BE2C (cell line): ENCODE measurements at regions not wholly inside any gene's neighbourhood (a gene's known extent, or its start where the extent isn't known, plus 50 kb on each side); places are given as distances from the start of the nearest gene placed in this dataset.

Source experiments
- DNase-seq: peaks from one replicate; pipeline ENCODE4 v3.0.0-alpha.2; 2020
- H3K27me3 ChIP-seq: fragments of 250-450 bp; sonication (Bioruptor Pico); 2 replicates; pipeline ENCODE4 v1.5.1; 2020; ENCODE audit warnings: mild to moderate bottlenecking
- H3K36me3 ChIP-seq: fragments of 250-450 bp; sonication (Bioruptor Pico); 2 replicates; pipeline ENCODE4 v1.5.1; 2020; ENCODE audit warnings: mild to moderate bottlenecking
- H3K4me1 ChIP-seq: fragments of 250-450 bp; sonication (Bioruptor Pico); 2 replicates; pipeline ENCODE4 v1.5.1; 2020
- H3K4me3 ChIP-seq: 2 replicates; pipeline ENCODE4 v1.5.1; 2011; ENCODE audit warnings: low read depth, low read length
- H3K9me3 ChIP-seq: fragments of 250-450 bp; sonication (Bioruptor Pico); 2 replicates; pipeline ENCODE4 v1.5.1; 2020
- TF ChIP-seq, protein P1 (sequence below): IDR thresholded peaks from 2 replicates; pipeline ENCODE4 v1.5.1; 2012; ENCODE audit warnings: mild to moderate bottlenecking, low read depth, low read length

DNA sequence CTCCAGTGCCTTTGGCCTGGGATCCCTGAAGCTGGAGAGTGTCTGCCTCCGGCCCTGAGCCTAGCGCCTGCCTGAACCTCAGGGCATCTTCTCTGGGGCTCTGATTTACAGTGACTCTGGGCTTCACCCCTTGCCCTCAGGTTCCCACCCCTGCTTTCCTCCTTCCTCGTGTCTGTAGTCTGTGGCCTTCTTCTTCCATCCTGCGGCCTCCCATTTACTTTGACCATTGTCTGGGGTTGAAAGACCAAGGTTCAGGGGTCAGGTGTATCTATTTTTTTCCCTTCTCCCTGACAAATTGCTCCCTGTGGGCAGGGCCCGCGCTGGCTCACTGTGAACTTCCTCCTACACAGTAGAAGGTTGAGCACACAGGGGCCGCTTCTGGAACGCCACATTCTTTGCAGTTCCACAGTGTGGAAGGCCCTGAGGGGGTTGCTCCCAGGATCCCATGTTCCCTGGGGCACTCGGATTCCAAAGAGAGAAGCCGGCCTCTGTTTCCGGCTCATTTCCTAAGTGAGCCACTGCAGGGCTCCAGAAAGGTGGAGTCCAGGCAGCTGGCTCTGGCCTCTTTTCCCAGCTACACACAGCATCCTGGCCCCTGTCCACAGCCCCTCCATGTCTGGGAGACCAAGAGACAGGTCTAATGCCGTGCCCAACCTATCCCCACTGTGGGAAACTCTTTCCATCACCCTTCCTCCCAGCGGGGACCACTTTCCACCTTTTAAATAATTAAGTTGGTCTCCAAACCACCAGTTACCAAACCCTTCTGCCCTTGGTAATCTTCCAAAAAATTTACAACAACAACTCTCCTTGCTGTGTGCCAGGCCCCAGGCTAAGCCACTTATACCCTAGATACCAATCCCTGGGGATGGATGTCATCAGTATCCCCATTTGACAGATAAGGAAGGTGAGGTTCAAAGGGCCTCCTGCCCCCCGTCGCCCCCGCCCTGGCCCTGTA, 140.3 kb upstream of the IER5L start:
- no peaks in the 10 kb centered on the region for H3K36me3 ChIP-seq
- H3K4me3 ChIP-seq: no peak overlapping the region
- H3K27me3 ChIP-seq: no peaks in the 10 kb centered on the region
- TF ChIP-seq, protein P1, sequence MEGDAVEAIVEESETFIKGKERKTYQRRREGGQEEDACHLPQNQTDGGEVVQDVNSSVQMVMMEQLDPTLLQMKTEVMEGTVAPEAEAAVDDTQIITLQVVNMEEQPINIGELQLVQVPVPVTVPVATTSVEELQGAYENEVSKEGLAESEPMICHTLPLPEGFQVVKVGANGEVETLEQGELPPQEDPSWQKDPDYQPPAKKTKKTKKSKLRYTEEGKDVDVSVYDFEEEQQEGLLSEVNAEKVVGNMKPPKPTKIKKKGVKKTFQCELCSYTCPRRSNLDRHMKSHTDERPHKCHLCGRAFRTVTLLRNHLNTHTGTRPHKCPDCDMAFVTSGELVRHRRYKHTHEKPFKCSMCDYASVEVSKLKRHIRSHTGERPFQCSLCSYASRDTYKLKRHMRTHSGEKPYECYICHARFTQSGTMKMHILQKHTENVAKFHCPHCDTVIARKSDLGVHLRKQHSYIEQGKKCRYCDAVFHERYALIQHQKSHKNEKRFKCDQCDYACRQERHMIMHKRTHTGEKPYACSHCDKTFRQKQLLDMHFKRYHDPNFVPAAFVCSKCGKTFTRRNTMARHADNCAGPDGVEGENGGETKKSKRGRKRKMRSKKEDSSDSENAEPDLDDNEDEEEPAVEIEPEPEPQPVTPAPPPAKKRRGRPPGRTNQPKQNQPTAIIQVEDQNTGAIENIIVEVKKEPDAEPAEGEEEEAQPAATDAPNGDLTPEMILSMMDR: no peak
- H3K9me3 ChIP-seq: no peaks in the 10 kb centered on the region
- peaks cover 26% of the 10 kb centered on the region for H3K4me1 ChIP-seq
- DNase-seq: no peak

DNA sequence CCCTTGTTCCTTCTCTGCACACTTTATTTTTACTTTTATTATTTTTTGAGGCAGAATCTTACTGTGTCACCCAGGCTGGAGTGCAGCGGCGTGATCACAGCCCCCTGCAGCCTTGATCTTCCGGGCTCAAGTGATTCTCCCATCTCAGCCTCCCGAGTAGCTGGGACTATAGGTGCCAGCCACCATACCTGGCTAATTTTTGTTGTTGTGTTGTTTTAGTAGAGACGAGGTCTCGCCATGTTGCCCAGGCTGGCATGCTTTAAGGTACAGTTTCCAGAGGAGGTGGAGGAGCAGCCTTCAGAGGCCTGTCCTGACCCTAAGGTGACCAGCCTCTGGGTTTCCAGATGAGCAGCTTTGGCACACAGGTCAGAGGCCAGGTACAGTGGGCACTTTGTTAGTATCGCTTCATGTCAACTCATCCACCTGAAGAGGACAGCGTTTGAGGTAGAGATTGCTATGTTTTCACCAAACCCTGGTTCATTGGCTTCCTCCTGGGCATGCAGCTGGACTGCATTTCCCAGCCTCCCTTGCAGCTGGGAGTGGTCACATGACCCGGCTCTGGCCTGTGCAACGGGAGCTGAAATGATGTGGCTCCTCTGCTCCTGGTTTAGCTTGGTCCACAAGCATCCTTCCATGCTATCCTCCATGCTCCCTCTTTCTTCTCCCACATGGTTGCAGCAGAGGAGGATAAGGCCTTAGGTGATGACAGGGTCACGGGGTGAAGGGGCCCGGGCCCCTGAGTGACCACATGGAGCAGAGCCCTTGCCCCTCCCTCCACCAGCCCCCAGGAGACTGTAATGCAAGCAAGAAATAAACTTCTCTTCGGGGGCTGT, 139.3 kb upstream of the IER5L start:
- DNase-seq: peak; percentile 72
- H3K4me1 ChIP-seq: peaks cover 23% of the 10 kb centered on the region
- no peaks in the 10 kb centered on the region for H3K36me3 ChIP-seq
- H3K4me3 ChIP-seq: no peak overlapping the region
- TF ChIP-seq, protein P1: no peak
- no peaks in the 10 kb centered on the region for H3K9me3 ChIP-seq
- H3K27me3 ChIP-seq: no peaks in the 10 kb centered on the region

DNA sequence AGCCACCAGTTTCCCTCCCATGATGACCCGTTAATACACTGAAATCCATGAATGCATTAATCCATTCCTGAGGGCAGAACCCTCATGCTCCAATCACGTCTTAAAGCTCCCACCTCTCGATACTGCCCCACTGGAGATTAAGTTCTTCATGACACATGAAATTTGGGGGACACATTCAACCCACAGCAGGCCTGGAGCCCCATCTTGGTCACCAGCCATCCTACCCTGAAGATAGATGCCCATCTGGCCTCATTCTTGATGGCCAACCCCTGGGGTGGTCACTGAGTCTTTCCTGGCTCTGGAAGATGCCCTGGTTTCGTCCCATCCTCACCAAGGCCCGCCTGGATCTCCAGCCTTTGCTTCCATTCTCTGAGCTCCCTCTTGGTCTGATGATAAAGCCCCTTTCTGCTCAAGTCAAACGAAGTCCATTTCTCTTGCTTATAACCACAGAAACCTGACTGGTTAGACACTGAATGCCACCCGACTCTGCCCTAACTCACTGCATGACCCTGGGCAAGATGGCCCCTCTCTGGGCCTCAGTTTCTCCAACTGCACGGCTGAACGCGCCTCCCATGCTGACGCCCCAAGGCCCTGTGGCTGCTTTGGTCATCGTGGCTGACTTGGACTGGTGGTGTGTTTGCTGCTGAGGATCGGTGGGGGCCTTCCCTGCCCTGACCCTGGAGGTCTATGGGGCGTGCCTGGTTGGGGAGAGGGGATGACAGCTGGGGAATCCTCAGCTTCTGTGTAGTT, 138.4 kb upstream of the IER5L start:
- TF ChIP-seq, protein P1: no peak

DNA sequence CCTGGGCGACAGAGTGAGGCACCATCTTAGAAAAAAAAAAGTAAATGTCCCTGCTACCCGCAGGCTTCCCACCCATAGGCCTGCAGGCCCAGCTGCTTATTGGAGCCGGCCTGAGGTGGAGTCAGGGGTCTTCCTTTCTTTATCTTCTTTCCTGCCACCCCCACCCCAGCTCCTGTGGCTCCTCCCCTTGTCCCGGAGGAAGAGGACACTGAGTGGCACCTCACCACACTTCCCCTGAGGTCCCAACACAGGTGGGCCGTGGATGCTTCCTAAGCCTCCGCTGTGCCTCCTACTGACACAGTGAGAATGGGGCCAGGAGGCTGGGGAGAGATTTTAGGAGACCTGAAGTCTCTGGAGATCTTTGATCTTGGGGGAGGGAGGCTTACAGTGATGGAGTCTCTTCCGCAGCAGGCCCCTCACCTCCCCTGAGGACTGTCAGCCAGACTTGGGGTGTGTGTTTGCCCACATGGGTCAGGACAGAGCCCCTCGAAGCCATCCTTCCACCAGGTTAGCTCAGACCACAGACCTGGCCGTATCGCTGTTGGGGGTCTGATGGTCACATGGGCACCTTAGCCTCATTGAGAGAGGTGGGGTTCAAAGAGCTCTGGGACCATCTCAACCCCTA, 135.4 kb upstream of the IER5L start:
- Histone ChIP-seq H3K4me3 (no peak overlapping the region), H3K36me3 (no peaks in the 10 kb centered on the region), H3K4me1 (no peaks in the 10 kb centered on the region), H3K27me3 (no peaks in the 10 kb centered on the region), H3K9me3 (no peaks in the 10 kb centered on the region)
- DNase-seq: no peak
- TF ChIP-seq, protein P1: no peak

More for the DNA sequence above, 138.4 kb upstream of the IER5L start:
- DNase-seq: no peak
- Histone ChIP-seq H3K9me3 (no peaks in the 10 kb centered on the region), H3K27me3 (no peaks in the 10 kb centered on the region), H3K4me3 (no peak overlapping the region), H3K4me1 (peaks cover 19% of the 10 kb centered on the region), H3K36me3 (no peaks in the 10 kb centered on the region)

DNA sequence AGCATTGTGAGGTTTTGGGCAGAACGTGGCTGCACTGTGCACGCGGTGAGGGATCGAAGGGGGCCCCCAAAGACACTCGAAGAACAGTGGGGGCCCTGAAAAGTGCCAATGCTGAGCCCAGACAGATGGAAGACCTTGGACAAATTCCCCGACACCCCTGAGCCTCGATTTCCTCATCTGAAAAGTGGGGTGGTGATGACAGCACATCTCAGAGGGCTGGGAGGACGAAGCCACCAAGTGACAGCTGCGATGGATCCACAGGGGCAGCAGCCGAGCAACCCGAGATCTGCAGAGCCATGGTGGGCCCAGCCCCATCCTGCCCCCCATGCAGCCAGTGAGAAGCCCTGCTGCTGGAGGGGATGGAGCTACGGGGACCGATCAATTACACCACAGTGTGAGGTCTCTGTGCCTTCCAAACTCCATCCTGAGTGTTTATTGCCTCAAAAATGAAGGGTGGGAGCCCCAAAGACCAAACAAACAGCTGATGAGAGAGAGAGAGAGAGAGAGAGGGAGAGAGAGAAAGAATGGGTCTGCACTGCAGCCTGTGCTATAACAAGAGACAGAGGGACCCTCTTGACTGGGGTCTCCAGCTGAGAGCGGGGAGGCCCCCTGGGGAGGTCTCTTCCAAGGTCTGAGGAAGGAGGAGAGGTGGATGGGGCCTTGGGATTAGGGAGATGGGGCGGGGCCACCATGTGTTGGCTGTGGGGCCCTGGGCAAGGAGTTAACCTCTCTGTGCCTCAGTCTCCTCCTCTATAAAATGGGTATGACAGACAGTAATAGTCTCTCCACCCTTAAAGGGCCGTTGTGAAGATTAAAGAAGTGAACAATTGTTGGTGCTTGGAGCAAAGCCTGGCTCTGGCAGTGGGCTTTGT, 134.4 kb upstream of the IER5L start:
- no peaks in the 10 kb centered on the region for H3K9me3 ChIP-seq
- H3K4me1 ChIP-seq: no peaks in the 10 kb centered on the region
- no peaks in the 10 kb centered on the region for H3K36me3 ChIP-seq
- no peak overlapping the region for H3K4me3 ChIP-seq
- TF ChIP-seq, protein P1: no peak
- no peak for DNase-seq
- no peaks in the 10 kb centered on the region for H3K27me3 ChIP-seq
